A549 (cell line): ENCODE measurements at regions not wholly inside any gene's neighbourhood (a gene's known extent, or its start where the extent isn't known, plus 50 kb on each side); places are given as distances from the start of the nearest gene placed in this dataset.

ENCODE experiments used
- ATAC-seq, 2 experiments: fragments of 200-7000 bp in 1 of 2; fragments of >200 bp in 1 of 2; cut with Nextera tagmentation in 1 of 2; cut with Tn5 transposase in 1 of 2; 3 replicates each; pipeline versions ENCODE4 v1.8.0 to v1.9.1; 2018 to 2020; ENCODE audit warnings: mild to moderate bottlenecking in 1 of 2, moderate library complexity in 1 of 2
- CTCF ChIA-PET: fragments of 300-600 bp; sonication (Branson Sonifier 250); formaldehyde crosslinking; extraction: SDS; loops from one replicate; lab custom pipeline; 2021; ENCODE audit warnings: antibody characterized with exemption, inconsistent platforms; lab: Yijun Ruan, JAX
- POLR2A ChIA-PET: fragments of 350-600 bp; formaldehyde crosslinking; extraction: SDS; loops from one replicate; lab custom pipeline; 2021; ENCODE audit warnings: antibody characterized with exemption, inconsistent platforms; lab: Yijun Ruan, JAX
- DNase-seq, 2 experiments: peaks; one replicate each; pipeline versions ENCODE4 v3.0.0 to v3.0.0-alpha.2; 2011 to 2016; ENCODE audit warnings: low read depth in 1 of 2, low spot score in 1 of 2
- FAIRE-seq: peaks from 2 replicates; lab custom pipeline; 2011; peaks lifted over from hg19 to GRCh38; lab: Jason Lieb, UNC
- H3K27ac ChIP-seq, 2 experiments: fragments of >200 bp; sonication (Bioruptor Twin); formaldehyde crosslinking; 3 replicates each; pipeline ENCODE4 v1.5.1; 2016 to 2017
- H3K4me1 ChIP-seq: fragments of >200 bp; sonication (Bioruptor Twin); formaldehyde crosslinking; 3 replicates; pipeline ENCODE4 v1.6.1; 2016
- H3K4me2 ChIP-seq: fragments of >200 bp; sonication (Bioruptor Twin); formaldehyde crosslinking; 3 replicates; pipeline ENCODE4 v1.6.1; 2016
- H3K4me3 ChIP-seq: fragments of >200 bp; sonication (Bioruptor Twin); formaldehyde crosslinking; 3 replicates; pipeline ENCODE4 v1.5.1; 2016
- H3K9me3 ChIP-seq: fragments of >200 bp; sonication (Bioruptor Twin); formaldehyde crosslinking; 3 replicates; pipeline ENCODE4 v1.6.1; 2016
- BHLHE40 ChIP-seq: IDR thresholded peaks from 2 replicates; pipeline ENCODE4 v1.6.1; 2012; ENCODE audit warnings: low read depth, low read length, inconsistent platforms
- CHD4 ChIP-seq: fragments of 200-600 bp; sonication (generic); IDR thresholded peaks from 2 replicates; pipeline ENCODE4 v1.6.1; 2016; ENCODE audit warnings: antibody characterized with exemption, mild to moderate bottlenecking, borderline replicate concordance
- EHF ChIP-seq: fragments of 250-450 bp; sonication (Bioruptor Pico); IDR thresholded peaks from 2 replicates; pipeline ENCODE4 v1.5.0; 2020; ENCODE audit warnings: mild to moderate bottlenecking
- FOXS1 ChIP-seq: fragments of 250-450 bp; sonication (Bioruptor Pico); IDR thresholded peaks from 2 replicates; pipeline ENCODE4 v1.5.0; 2020; ENCODE audit warnings: mild to moderate bottlenecking, moderate library complexity
- GATA3 ChIP-seq: IDR thresholded peaks from 2 replicates; pipeline ENCODE4 v1.6.1; 2012; ENCODE audit warnings: borderline replicate concordance
- HOXB13 ChIP-seq: fragments of 250-450 bp; sonication (Bioruptor Pico); IDR thresholded peaks from 2 replicates; pipeline ENCODE4 v1.5.0; 2020; ENCODE audit warnings: low read depth, mild to moderate bottlenecking, moderate library complexity
- JUNB ChIP-seq: fragments of >200 bp; sonication (Bioruptor Twin); formaldehyde crosslinking; IDR thresholded peaks from 2 replicates; pipeline ENCODE4 v1.6.1; 2016
- KDM1A ChIP-seq: fragments of 200-600 bp; sonication (generic); IDR thresholded peaks from 2 replicates; pipeline ENCODE4 v1.6.1; 2016; ENCODE audit warnings: low read depth, mild to moderate bottlenecking
- NR3C1 ChIP-seq: fragments of >200 bp; sonication (Bioruptor Twin); formaldehyde crosslinking; IDR thresholded peaks from 3 replicates; pipeline ENCODE4 v1.6.1; 2017
- POLR2AphosphoS2 ChIP-seq: conservative IDR thresholded peaks from 2 replicates; pipeline ENCODE4 v1.6.1; 2012; ENCODE audit warnings: low read length, improper control_type of control experiment, inconsistent platforms
- RFX5 ChIP-seq: fragments of 450-650 bp; IDR thresholded peaks from 2 replicates; pipeline ENCODE4 v1.7.1; 2014; ENCODE audit warnings: antibody characterized with exemption, mild to moderate bottlenecking, moderate library complexity
- RNF2 ChIP-seq: fragments of 200-600 bp; sonication (generic); IDR thresholded peaks from 2 replicates; pipeline ENCODE4 v1.6.1; 2016; ENCODE audit warnings: low read depth, mild to moderate bottlenecking, antibody characterized with exemption, moderate library complexity, borderline replicate concordance
- TP53 ChIP-seq: fragments of 250-450 bp; sonication (Bioruptor Pico); IDR thresholded peaks from 2 replicates; pipeline ENCODE4 v1.5.0; 2021; ENCODE audit warnings: mild to moderate bottlenecking, moderate library complexity
- ZC3H11A ChIP-seq: fragments of 450-650 bp; IDR thresholded peaks from 2 replicates; pipeline ENCODE4 v1.6.1; 2014; ENCODE audit warnings: antibody characterized with exemption, mild to moderate bottlenecking
- ZFP36 ChIP-seq: fragments of 450-650 bp; IDR thresholded peaks from 2 replicates; pipeline ENCODE4 v1.6.1; 2014; ENCODE audit warnings: borderline replicate concordance; ENCODE audit not compliant: partially characterized antibody
- ZSCAN20 ChIP-seq: fragments of 250-450 bp; sonication (Bioruptor Pico); IDR thresholded peaks from 2 replicates; pipeline ENCODE4 v1.8.0; 2022; ENCODE audit warnings: mild to moderate bottlenecking, moderate library complexity
- WGBS: methylation state at CpG from one replicate; pipeline ENCODE4 v1.1.6; 2017; ENCODE audit errors: missing lambda C conversion rate; 5-methylcytosine and 5-hydroxymethylcytosine counted together
- TF ChIP-seq, protein P1 (sequence below): IDR thresholded peaks from 2 replicates; pipeline ENCODE4 v1.6.1; 2012; ENCODE audit warnings: low read depth, borderline replicate concordance
- TF ChIP-seq, protein P2 (sequence below): fragments of >200 bp; sonication (Bioruptor Twin); formaldehyde crosslinking; IDR thresholded peaks from 2 replicates; pipeline ENCODE4 v1.6.1; 2016
- TF ChIP-seq, protein P3 (sequence below): fragments of >200 bp; sonication (Bioruptor Twin); formaldehyde crosslinking; IDR thresholded peaks from 3 replicates; pipeline ENCODE4 v1.5.1; 2016
- TF ChIP-seq, protein P4 (sequence below): IDR thresholded peaks from 2 replicates; pipeline ENCODE4 v1.6.1; 2012
- TF ChIP-seq, protein P5 (sequence below): fragments of >200 bp; sonication (Bioruptor Twin); formaldehyde crosslinking; IDR thresholded peaks from 3 replicates; pipeline ENCODE4 v1.6.1; 2016

DNA sequence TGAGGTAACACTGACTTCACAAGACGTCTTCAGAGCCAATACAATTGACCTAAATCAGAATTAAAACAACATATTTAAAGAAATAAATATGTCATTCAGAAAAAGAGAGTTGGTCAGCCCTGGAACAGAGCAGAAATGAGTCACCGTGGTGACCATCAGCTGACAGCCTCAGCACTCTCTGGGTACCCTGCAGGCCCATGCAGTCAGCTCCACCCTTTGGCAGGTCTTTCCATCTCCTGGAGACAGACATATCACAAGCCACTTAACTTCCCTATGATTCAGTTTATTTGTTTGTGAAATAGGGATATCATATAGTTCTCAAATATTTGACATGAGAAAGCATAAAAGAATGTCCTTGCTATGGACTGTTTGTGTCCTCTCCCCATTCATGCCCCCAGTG is 151.6 kb upstream of the MEF2C start:
- no peak overlapping the region for H3K27ac ChIP-seq
- 3% methylated on average over 2 of the region's 2 CpGs for WGBS
- ChIA-PET CTCF (no interaction called here), POLR2A (no interaction called here)
- H3K4me2 ChIP-seq: no peak overlapping the region
- FAIRE-seq (no peak), DNase-seq (no peak), ATAC-seq (no peak)
- no peak overlapping the region for H3K4me3 ChIP-seq
- H3K9me3 ChIP-seq: no peaks in the 10 kb centered on the region
- no peaks in the 10 kb centered on the region for H3K4me1 ChIP-seq
- TF ChIP-seq HOXB13 (CRISPR knock-in tag) (no peak), KDM1A (no peak), BHLHE40 (no peak), ZSCAN20 (CRISPR knock-in tag) (no peak), TP53 (CRISPR knock-in tag) (no peak), EHF (no peak), ZFP36 (no peak), RNF2 (no peak), POLR2AphosphoS2 (no peak)

DNA sequence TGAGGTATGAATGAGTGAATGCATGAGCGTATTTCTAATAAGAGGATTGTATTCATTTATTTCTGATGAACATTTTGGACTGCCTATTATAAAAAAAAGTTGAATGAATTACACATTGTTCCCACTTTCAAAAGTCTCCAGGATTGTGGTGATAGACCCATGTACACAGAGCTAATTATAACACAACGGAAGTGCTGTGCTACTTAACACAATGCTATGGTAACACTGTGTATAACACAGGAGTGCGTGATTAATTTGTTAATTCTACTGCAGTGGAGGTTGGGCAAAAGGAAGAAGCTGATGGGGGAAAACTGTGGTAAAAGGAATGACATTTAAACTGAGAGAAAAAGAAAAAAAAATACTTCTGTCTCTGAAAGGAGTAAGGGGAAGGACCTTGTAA is 147.8 kb upstream of the MEF2C start:
- TF ChIP-seq CHD4 (no peak), FOXS1 (CRISPR knock-in tag) (no peak), HOXB13 (CRISPR knock-in tag) (no peak), JUNB (no peak), ZFP36 (no peak), RFX5 (no peak)
- TF ChIP-seq, protein P1, sequence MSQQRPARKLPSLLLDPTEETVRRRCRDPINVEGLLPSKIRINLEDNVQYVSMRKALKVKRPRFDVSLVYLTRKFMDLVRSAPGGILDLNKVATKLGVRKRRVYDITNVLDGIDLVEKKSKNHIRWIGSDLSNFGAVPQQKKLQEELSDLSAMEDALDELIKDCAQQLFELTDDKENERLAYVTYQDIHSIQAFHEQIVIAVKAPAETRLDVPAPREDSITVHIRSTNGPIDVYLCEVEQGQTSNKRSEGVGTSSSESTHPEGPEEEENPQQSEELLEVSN: no peak
- TF ChIP-seq, protein P2, sequence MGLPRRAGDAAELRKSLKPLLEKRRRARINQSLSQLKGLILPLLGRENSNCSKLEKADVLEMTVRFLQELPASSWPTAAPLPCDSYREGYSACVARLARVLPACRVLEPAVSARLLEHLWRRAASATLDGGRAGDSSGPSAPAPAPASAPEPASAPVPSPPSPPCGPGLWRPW: no peak
- Histone ChIP-seq H3K4me3 (no peak overlapping the region), H3K9me3 (no peaks in the 10 kb centered on the region), H3K27ac (no peak overlapping the region), H3K4me1 (no peaks in the 10 kb centered on the region), H3K4me2 (no peak overlapping the region)
- no peak for DNase-seq
- WGBS: 4% methylated on average over 3 of the region's 3 CpGs
- CTCF ChIA-PET: no interaction called here
- ATAC-seq: no peak
- FAIRE-seq: no peak
- POLR2A ChIA-PET: no interaction called here

DNA sequence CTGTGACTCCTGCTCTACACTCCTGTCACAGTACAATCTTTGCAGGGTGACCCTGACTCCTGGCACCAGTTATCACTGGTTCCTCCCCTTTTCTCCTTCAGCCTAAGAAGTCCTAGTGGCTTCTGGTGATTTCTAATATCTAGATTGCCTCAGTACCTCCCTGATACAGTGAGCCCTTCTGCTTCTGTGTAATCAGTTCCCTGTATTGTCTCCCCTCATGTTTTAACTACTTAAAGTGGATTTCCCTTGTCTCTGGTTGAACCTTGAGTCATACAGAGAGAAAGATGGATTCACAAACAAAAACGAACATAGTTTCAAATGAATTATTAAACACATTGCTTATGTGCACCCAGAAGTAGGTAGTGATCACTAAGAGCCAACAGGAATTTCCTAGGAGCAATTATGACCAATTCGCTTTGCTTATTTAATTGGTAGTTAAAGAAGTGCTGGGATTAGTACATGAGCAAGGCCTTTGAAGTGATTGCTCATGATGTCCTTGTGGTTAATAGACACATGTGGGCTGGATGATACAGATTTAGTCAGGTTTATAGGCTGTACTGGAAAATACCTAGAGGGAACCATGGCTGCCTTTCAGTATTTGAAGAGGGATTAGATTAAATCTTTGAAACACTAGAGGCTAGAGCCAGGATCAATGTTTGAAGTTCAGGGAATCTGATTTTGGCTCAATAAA is 145.8 kb upstream of the MEF2C start:
- DNase-seq: no peak
- no peak for TF ChIP-seq RFX5
- no peak for TF ChIP-seq GATA3
- TF ChIP-seq, protein P3, sequence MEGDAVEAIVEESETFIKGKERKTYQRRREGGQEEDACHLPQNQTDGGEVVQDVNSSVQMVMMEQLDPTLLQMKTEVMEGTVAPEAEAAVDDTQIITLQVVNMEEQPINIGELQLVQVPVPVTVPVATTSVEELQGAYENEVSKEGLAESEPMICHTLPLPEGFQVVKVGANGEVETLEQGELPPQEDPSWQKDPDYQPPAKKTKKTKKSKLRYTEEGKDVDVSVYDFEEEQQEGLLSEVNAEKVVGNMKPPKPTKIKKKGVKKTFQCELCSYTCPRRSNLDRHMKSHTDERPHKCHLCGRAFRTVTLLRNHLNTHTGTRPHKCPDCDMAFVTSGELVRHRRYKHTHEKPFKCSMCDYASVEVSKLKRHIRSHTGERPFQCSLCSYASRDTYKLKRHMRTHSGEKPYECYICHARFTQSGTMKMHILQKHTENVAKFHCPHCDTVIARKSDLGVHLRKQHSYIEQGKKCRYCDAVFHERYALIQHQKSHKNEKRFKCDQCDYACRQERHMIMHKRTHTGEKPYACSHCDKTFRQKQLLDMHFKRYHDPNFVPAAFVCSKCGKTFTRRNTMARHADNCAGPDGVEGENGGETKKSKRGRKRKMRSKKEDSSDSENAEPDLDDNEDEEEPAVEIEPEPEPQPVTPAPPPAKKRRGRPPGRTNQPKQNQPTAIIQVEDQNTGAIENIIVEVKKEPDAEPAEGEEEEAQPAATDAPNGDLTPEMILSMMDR: no peak
- TF ChIP-seq, protein P4, sequence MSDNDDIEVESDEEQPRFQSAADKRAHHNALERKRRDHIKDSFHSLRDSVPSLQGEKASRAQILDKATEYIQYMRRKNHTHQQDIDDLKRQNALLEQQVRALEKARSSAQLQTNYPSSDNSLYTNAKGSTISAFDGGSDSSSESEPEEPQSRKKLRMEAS: no peak
- TF ChIP-seq ZC3H11A: no peak
- TF ChIP-seq, protein P5, sequence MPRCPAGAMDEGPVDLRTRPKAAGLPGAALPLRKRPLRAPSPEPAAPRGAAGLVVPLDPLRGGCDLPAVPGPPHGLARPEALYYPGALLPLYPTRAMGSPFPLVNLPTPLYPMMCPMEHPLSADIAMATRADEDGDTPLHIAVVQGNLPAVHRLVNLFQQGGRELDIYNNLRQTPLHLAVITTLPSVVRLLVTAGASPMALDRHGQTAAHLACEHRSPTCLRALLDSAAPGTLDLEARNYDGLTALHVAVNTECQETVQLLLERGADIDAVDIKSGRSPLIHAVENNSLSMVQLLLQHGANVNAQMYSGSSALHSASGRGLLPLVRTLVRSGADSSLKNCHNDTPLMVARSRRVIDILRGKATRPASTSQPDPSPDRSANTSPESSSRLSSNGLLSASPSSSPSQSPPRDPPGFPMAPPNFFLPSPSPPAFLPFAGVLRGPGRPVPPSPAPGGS: no peak
- no peak for TF ChIP-seq ZFP36
- no peak for TF ChIP-seq HOXB13 (CRISPR knock-in tag)
- TF ChIP-seq NR3C1: no peak
- TF ChIP-seq EHF: no peak
- Histone ChIP-seq H3K9me3 (no peaks in the 10 kb centered on the region), H3K27ac (no peak overlapping the region), H3K4me2 (no peak overlapping the region), H3K4me3 (no peak overlapping the region), H3K4me1 (no peaks in the 10 kb centered on the region)
- WGBS: 0% methylated on average over 2 of the region's 2 CpGs
- CTCF ChIA-PET: no interaction called here
- ATAC-seq: no peak
- FAIRE-seq: no peak
- POLR2A ChIA-PET: no interaction called here
